ENCODE measurements at regions not wholly inside any gene's neighbourhood (a gene's known extent, or its start where the extent isn't known, plus 50 kb on each side); places are given as distances from the start of the nearest gene placed in this dataset.

- Histone ChIP-seq H3K4me1 (no peaks in the 10 kb centered on the region), H3K27me3 (no peaks in the 10 kb centered on the region), H3K27ac (no peak overlapping the region), H3K9me3 (peaks cover 0 to 10% of the 10 kb centered on the region in 2 donors), H3K36me3 (no peaks in the 10 kb centered on the region), H3K4me3 (no peak overlapping the region)
- TF ChIP-seq CTCF (IDR thresholded peaks at IDR 0.05) = no peak
- intact Hi-C loops (cut with DNase I) = no loop called here
- DNase-seq (ENCODE audit: low spot score in 2 of 2) = no peak
Observed at GRCh38 chr5:122262103-122262502, 49.9 kb upstream of the SNCAIP start.

Measured in ascending aorta (tissue), 2 donors.